OCI-LY1 (cell line): ENCODE measurements at regions not wholly inside any gene's neighbourhood (a gene's known extent, or its start where the extent isn't known, plus 50 kb on each side); places are given as distances from the start of the nearest gene placed in this dataset.

Experiments used
- CTCF ChIP-seq: fragments of 200-600 bp; sonication (generic), shearing (Covaris generic); IDR thresholded peaks from 2 replicates; pipeline ENCODE4 v1.5.1; 2017; ENCODE audit warnings: mild to moderate bottlenecking, antibody characterized with exemption, low read length, moderate library complexity, mixed read lengths
- EZH2 ChIP-seq: fragments of 200-600 bp; sonication (generic), shearing (Covaris generic); IDR thresholded peaks from 2 replicates; pipeline ENCODE4 v1.8.0; 2017; ENCODE audit warnings: borderline replicate concordance, mixed run types, mild to moderate bottlenecking, antibody characterized with exemption, low read length, moderate library complexity, mixed read lengths

- TF ChIP-seq CTCF, result no peak
- no peak for TF ChIP-seq EZH2
Observed at GRCh38 chr10:69734797-69735468, 66.8 kb upstream of the COL13A1 start.
